Progenitor cell of endocrine pancreas (in vitro differentiated cells): ENCODE measurements at regions not wholly inside any gene's neighbourhood (a gene's known extent, or its start where the extent isn't known, plus 50 kb on each side); places are given as distances from the start of the nearest gene placed in this dataset.
"Not testable (repeated sequence)": the region's sequence is repeated elsewhere in the genome, so short reads cannot be mapped to it uniquely, and the experiment has no call there.

Experiments used
- DNase-seq: peaks from one replicate; pipeline ENCODE4 v3.0.0; 2021; ENCODE audit warnings: low spot score; ENCODE audit not compliant: unreplicated experiment
- H3K27ac Mint-ChIP-seq: 2 replicates; pipeline ENCODE4 v1.8.0; 2021; ENCODE audit warnings: mild to moderate bottlenecking, moderate library complexity, mixed read lengths
- H3K27me3 Mint-ChIP-seq: 2 replicates; pipeline ENCODE4 v1.8.0; 2021; ENCODE audit warnings: mixed read lengths
- H3K36me3 Mint-ChIP-seq: 2 replicates; pipeline ENCODE4 v1.8.0; 2022; ENCODE audit warnings: mixed read lengths; ENCODE audit not compliant: insufficient read depth
- H3K4me1 Mint-ChIP-seq: 2 replicates; pipeline ENCODE4 v1.8.0; 2021; ENCODE audit warnings: low read depth, mixed read lengths
- H3K4me3 Mint-ChIP-seq: 2 replicates; pipeline ENCODE4 v1.8.0; 2021; ENCODE audit warnings: low read depth, mild to moderate bottlenecking, moderate library complexity, mixed read lengths
- H3K9me3 Mint-ChIP-seq: 2 replicates; pipeline ENCODE4 v1.8.0; 2021; ENCODE audit warnings: low read depth, mixed read lengths
- CTCF ChIP-seq: fragments of 200-600 bp; sonication (generic); IDR thresholded peaks from one replicate; pipeline ENCODE4 v1.5.0; 2021; ENCODE audit warnings: antibody characterized with exemption, mild to moderate bottlenecking; ENCODE audit not compliant: unreplicated experiment

GRCh38 chr7:159306012-159306411, 161.3 kb upstream of the VIPR2 start:
- H3K9me3 Mint-ChIP-seq = peaks cover 50% of the 10 kb centered on the region
- no peaks in the 10 kb centered on the region for H3K36me3 Mint-ChIP-seq
- no peak for TF ChIP-seq CTCF
- H3K27me3 Mint-ChIP-seq = no peaks in the 10 kb centered on the region
- DNase-seq = no peak
- H3K27ac Mint-ChIP-seq = no peak overlapping the region
- no peaks in the 10 kb centered on the region for H3K4me1 Mint-ChIP-seq
- H3K4me3 Mint-ChIP-seq = no peak overlapping the region

GRCh38 chr7:159305185-159305584, 160.5 kb upstream of the VIPR2 start:
- not testable (repeated sequence) for H3K4me3 Mint-ChIP-seq, H3K4me1 Mint-ChIP-seq, H3K27ac Mint-ChIP-seq, H3K27me3 Mint-ChIP-seq, DNase-seq, H3K36me3 Mint-ChIP-seq
- H3K9me3 Mint-ChIP-seq = peaks cover 47% of the 10 kb centered on the region

GRCh38 chr7:159303510-159303909, 158.8 kb upstream of the VIPR2 start:
- H3K4me1 Mint-ChIP-seq, H3K36me3 Mint-ChIP-seq, H3K27ac Mint-ChIP-seq, DNase-seq, H3K27me3 Mint-ChIP-seq, H3K4me3 Mint-ChIP-seq: not testable (repeated sequence)
- peaks cover 37% of the 10 kb centered on the region for H3K9me3 Mint-ChIP-seq

- H3K4me3 Mint-ChIP-seq = no peak overlapping the region
These were observed 151.5 kb upstream of the VIPR2 start for GRCh38 chr7:159296093-159296681.

GRCh38 chr7:159286487-159286886, 141.8 kb upstream of the VIPR2 start:
- not testable (repeated sequence) for H3K27ac Mint-ChIP-seq, DNase-seq, H3K36me3 Mint-ChIP-seq, H3K4me1 Mint-ChIP-seq, H3K27me3 Mint-ChIP-seq, H3K4me3 Mint-ChIP-seq
- peaks cover 68% of the 10 kb centered on the region for H3K9me3 Mint-ChIP-seq

More at GRCh38 chr7:159296093-159296681, 151.5 kb upstream of the VIPR2 start:
- no peak for DNase-seq
- Mint-ChIP-seq H3K27me3 (no peaks in the 10 kb centered on the region), H3K36me3 (peaks cover 1% of the 10 kb centered on the region), H3K4me1 (no peaks in the 10 kb centered on the region), H3K9me3 (peaks cover 40% of the 10 kb centered on the region), H3K27ac (no peak overlapping the region)
- TF ChIP-seq CTCF = no peak

- peaks cover 55% of the 10 kb centered on the region for H3K9me3 Mint-ChIP-seq
- H3K4me1 Mint-ChIP-seq = no peaks in the 10 kb centered on the region
- H3K27ac Mint-ChIP-seq = no peak overlapping the region
- no peak overlapping the region for H3K4me3 Mint-ChIP-seq
- TF ChIP-seq CTCF = no peak
- no peak for DNase-seq
- H3K36me3 Mint-ChIP-seq = no peaks in the 10 kb centered on the region
- H3K27me3 Mint-ChIP-seq = no peaks in the 10 kb centered on the region
These were observed 136.9 kb upstream of the VIPR2 start for GRCh38 chr7:159281573-159281972.

GRCh38 chr7:159280008-159280407, 135.3 kb upstream of the VIPR2 start:
- peaks cover 56% of the 10 kb centered on the region for H3K9me3 Mint-ChIP-seq
- H3K4me1 Mint-ChIP-seq = no peaks in the 10 kb centered on the region
- H3K4me3 Mint-ChIP-seq = no peak overlapping the region
- no peaks in the 10 kb centered on the region for H3K27me3 Mint-ChIP-seq
- peaks cover 1% of the 10 kb centered on the region for H3K36me3 Mint-ChIP-seq
- H3K27ac Mint-ChIP-seq = no peak overlapping the region
- TF ChIP-seq CTCF = no peak
- DNase-seq = no peak
